ENCODE measurements at regions not wholly inside any gene's neighbourhood (a gene's known extent, or its start where the extent isn't known, plus 50 kb on each side); places are given as distances from the start of the nearest gene placed in this dataset.
"Not testable (repeated sequence)": the region's sequence is repeated elsewhere in the genome, so short reads cannot be mapped to it uniquely, and the experiment has no call there.

DNA sequence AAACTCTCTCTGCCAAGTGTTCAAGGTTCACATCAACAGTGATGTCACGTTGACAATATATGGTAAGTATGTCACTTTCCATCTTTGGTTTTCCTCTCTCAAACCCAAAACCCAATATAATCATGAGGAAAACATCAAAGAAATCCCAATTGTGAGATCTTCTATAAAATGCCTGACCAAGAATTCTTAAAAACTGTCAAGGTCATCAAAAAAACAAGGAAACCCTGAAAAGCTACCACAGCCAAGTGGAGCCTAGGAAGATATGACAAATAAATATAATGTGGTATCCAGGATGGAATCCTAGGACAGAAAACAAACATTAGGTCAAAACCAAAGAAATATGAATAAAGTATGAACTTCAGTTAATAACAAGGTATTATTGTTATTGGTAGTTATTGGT is 85.2 kb upstream of the CCDC39 start:
- ChIA-PET POLR2A (ENCODE audit: low non-redundant PET) (no interaction called here), CTCF (no interaction called here)
- TF ChIP-seq, protein P1, sequence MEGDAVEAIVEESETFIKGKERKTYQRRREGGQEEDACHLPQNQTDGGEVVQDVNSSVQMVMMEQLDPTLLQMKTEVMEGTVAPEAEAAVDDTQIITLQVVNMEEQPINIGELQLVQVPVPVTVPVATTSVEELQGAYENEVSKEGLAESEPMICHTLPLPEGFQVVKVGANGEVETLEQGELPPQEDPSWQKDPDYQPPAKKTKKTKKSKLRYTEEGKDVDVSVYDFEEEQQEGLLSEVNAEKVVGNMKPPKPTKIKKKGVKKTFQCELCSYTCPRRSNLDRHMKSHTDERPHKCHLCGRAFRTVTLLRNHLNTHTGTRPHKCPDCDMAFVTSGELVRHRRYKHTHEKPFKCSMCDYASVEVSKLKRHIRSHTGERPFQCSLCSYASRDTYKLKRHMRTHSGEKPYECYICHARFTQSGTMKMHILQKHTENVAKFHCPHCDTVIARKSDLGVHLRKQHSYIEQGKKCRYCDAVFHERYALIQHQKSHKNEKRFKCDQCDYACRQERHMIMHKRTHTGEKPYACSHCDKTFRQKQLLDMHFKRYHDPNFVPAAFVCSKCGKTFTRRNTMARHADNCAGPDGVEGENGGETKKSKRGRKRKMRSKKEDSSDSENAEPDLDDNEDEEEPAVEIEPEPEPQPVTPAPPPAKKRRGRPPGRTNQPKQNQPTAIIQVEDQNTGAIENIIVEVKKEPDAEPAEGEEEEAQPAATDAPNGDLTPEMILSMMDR (conservative IDR thresholded peaks at IDR 0.05; ENCODE audit: low read depth): no peak
- no peak overlapping the region for H3K27ac ChIP-seq
- no peak for DNase-seq (ENCODE audit: low spot score)

DNA sequence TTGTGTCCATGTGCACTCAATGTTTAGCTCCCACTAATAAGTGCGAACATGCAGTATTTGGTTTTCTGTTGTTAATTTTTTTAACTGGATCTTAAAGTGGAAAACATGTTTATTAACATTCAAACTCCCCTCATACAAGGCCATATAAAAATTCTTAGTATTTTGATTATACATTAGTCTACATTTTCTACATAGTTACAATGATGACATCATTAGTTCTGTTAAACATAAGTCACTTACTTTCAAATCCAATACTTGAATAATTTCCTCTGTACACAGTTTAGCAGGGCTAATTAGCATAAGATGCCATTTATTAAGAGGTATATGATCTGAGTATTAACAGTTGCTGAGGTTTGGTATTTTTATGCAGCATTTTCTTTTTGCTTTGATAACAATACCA is 91.3 kb upstream of the CCDC39 start:
- no peak overlapping the region for H3K27ac ChIP-seq
- no peak for DNase-seq (ENCODE audit: low spot score)
- CTCF ChIA-PET: interaction anchor here (0.6 kb wide), 1 partner anchor 1530 kb away, joined by 3 read pairs; no protein-coding TSS in a partner anchor
- POLR2A ChIA-PET (ENCODE audit: low non-redundant PET): no interaction called here
- TF ChIP-seq, protein P1 (conservative IDR thresholded peaks at IDR 0.05; ENCODE audit: low read depth): no peak

DNA sequence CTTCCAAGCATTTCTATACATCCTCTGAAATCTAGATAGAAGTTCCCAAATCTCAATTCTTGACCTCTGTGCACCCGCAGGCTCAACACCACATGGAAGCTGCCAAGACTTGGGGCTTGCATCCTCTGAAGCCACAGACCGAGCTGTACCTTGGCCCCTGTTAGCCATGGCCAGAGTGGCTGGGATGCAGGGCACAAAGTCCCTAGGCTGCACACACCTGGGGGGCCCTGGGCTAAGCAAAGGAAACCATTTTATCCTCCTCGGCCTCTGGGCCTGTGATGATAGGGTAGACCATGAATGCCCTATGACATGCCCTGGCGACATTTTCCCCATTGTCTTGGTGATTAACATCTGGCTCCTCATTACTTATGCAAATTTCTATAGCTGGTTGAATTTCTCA is 97.1 kb upstream of the CCDC39 start:
- no peak overlapping the region for H3K27ac ChIP-seq
- POLR2A ChIA-PET (ENCODE audit: low non-redundant PET): no interaction called here
- TF ChIP-seq, protein P1 (conservative IDR thresholded peaks at IDR 0.05; ENCODE audit: low read depth): no peak
- no peak for DNase-seq (ENCODE audit: low spot score)
- CTCF ChIA-PET: no interaction called here

DNA sequence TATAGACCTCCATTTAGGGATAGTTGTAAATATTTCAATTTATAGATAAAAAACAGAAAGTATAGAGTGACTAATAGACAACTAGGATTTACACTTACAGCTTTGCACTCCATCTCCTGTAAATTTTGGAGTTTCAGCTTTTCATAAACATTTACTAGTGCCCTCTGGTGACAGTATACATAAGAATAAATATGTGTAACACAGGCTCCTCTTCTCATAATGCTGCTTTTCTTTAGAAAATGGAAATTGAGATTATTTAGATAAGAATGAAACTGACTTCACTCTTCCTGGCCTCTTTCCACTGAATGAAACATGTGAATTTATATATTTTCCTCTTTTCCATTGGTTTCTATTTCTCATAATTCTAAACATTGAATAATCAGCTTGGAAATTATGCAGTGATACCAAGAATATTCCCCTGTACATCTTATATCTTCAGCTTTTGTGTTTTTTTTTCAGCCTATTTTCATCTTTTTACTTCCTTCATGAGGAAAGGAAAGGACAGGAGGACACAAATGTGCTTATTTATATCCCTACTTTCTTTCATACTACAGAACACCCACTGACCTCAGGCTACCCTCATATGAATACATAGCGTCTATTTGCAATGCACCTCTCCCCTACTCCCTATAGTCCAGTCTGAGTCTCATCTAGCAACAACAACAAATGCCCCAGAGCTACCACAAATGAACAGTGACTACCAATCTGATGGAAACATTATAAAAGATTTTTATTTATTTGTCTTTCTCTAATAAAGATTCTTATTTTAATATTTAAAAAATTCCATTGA is 103.1 kb upstream of the CCDC39 start:
- POLR2A ChIA-PET (ENCODE audit: low non-redundant PET): no interaction called here

DNA sequence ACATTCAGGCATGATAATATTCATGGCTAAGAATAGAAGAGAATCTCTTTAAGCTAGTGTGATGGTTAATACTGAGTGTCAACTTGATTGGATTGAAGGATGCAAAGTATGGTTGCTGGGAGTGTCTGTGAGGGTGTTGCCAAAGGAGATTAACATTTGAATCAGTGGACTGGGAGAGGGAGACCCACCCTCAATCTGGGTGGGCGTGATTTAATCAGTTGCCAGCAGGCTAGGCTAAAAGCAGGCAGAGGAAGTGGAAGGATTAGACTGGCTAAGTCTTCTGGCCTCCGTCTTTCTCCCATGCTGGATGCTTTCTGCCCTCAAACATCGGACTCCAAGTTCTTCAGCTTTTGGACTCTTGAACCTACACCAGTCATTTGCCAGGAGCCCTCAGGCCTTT is 106.9 kb upstream of the CCDC39 start:
- POLR2A ChIA-PET (ENCODE audit: low non-redundant PET); CTCF ChIA-PET; DNase-seq (ENCODE audit: low spot score); H3K27ac ChIP-seq: not testable (repeated sequence)

More for the DNA sequence above, 103.1 kb upstream of the CCDC39 start:
- CTCF ChIA-PET: no interaction called here
- no peak for DNase-seq (ENCODE audit: low spot score)
- TF ChIP-seq, protein P1 (conservative IDR thresholded peaks at IDR 0.05; ENCODE audit: low read depth): no peak
- no peak overlapping the region for H3K27ac ChIP-seq

DNA sequence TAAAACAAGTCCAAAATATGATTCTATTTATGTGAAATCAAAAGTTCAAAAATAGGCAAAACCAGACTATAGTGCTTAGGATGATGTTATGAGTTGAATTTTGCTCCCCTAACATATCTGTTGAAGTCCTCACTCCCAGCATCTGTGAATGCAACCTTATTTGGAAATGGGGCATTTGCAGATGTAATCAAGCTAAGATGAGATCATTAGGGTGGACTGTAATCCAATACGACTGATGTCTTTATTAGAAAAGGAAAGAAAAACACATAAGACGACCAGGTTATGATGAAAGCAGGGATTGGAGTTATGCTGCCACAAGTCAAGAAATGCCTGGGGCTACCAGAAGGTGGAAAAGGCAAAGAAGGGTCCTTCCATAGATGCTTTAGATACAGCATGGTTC is 110.5 kb upstream of the CCDC39 start:
- H3K27ac ChIP-seq: no peak overlapping the region
- no peak for DNase-seq (ENCODE audit: low spot score)
- POLR2A ChIA-PET (ENCODE audit: low non-redundant PET): no interaction called here
- TF ChIP-seq, protein P1 (conservative IDR thresholded peaks at IDR 0.05; ENCODE audit: low read depth): no peak
- CTCF ChIA-PET: no interaction called here

DNA sequence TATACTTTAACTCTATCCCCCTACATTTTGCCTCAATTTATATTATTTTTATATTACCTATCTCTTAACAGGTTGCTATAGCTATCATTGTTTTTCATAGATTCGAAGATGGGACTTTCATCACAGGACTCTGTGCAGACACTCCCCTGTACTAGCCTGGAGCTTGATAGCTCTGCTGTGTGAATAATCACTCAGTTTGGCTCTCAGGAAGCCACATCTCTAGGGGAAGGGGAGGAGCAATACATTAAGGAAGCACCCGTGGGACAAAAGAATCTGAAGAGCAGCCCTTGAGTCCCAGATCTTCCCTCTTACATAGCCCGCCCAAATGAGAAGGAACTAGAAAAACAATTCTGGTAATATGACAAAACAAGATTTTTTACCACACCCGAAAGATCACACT is 114.3 kb upstream of the FXR1 start:
- no peak overlapping the region for H3K27ac ChIP-seq
- no peak for DNase-seq (ENCODE audit: low spot score)
- ChIA-PET POLR2A (ENCODE audit: low non-redundant PET) (no interaction called here), CTCF (no interaction called here)
- TF ChIP-seq, protein P1 (conservative IDR thresholded peaks at IDR 0.05; ENCODE audit: low read depth): no peak
